AG04450 (cell line): ENCODE measurements at regions not wholly inside any gene's neighbourhood (a gene's known extent, or its start where the extent isn't known, plus 50 kb on each side); places are given as distances from the start of the nearest gene placed in this dataset.

ENCODE experiments used
- CTCF ChIA-PET: fragments of 300-600, 350-600 bp; formaldehyde crosslinking; extraction: SDS; loops from one replicate; lab custom pipeline; 2022; ENCODE audit warnings: antibody characterized with exemption, inconsistent platforms; lab: Charles Lee
- POLR2A ChIA-PET: fragments of 350-600 bp; formaldehyde crosslinking; extraction: SDS; loops from one replicate; lab custom pipeline; 2021; ENCODE audit warnings: antibody characterized with exemption, inconsistent platforms; lab: Yijun Ruan, JAX
- DNase-seq: peaks from one replicate; pipeline ENCODE4 v3.0.0-alpha.2; 2011; ENCODE audit warnings: low read depth, low spot score
- H3K27ac ChIP-seq: one replicate; pipeline ENCODE4 v1.5.1; 2012; ENCODE audit warnings: low read depth, low read length, control low read depth
- H3K27me3 ChIP-seq: one replicate; pipeline ENCODE4 v1.6.0; 2012; ENCODE audit warnings: low read length; ENCODE audit not compliant: control insufficient read depth, insufficient read depth
- H3K4me3 ChIP-seq: 2 replicates; pipeline ENCODE4 v1.5.1; 2011; ENCODE audit warnings: mild to moderate bottlenecking, low read depth, low read length, control low read depth
- H3K9me3 ChIP-seq: 2 replicates; pipeline ENCODE4 v1.5.1; 2012; ENCODE audit warnings: low read length; ENCODE audit not compliant: control insufficient read depth, insufficient read depth
- CTCF ChIP-seq: IDR thresholded peaks from 2 replicates; pipeline ENCODE4 v1.5.1; 2011; ENCODE audit warnings: low read depth, low read length, control low read depth, inconsistent platforms

- Histone ChIP-seq H3K4me3 (no peak overlapping the region), H3K9me3 (no peaks in the 10 kb centered on the region), H3K27ac (no peak overlapping the region), H3K27me3 (no peaks in the 10 kb centered on the region)
- POLR2A ChIA-PET, result no interaction called here
- CTCF ChIA-PET, result no interaction called here
- no peak for TF ChIP-seq CTCF
- DNase-seq, result no peak
These were observed 855.1 kb downstream of the SORCS1 start for GRCh38 chr10:106309376-106309775.

- Histone ChIP-seq H3K27ac (no peak overlapping the region), H3K4me3 (no peak overlapping the region), H3K9me3 (no peaks in the 10 kb centered on the region), H3K27me3 (no peaks in the 10 kb centered on the region)
- CTCF ChIA-PET, result no interaction called here
- POLR2A ChIA-PET, result no interaction called here
- DNase-seq, result no peak
- no peak for TF ChIP-seq CTCF
These were observed 856.2 kb downstream of the SORCS1 start for GRCh38 chr10:106308284-106308683.

DNA sequence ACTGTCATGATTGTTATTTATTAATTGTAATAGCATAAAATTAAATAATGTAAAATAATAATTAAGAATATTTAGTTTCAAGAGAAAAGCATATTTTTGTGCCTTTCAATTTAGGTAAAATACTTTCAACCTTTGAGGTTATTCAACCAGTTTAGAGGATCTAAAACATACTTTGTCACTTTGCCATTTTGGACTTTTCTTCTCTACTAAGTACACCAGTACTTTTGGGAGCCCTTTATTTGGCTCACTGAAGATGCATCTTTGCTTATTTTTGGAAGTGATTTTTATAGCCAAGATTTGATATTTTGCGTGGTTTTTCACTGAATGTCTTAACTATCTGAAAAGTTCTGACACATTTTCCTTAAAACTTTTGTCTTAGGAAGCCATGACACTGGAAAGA lies 860.5 kb downstream of the SORCS1 start:
- no peak for DNase-seq
- POLR2A ChIA-PET, result no interaction called here
- Histone ChIP-seq H3K4me3 (no peak overlapping the region), H3K27me3 (no peaks in the 10 kb centered on the region), H3K9me3 (peaks cover 2% of the 10 kb centered on the region; the same call in 1 of the 2 replicates), H3K27ac (no peak overlapping the region)
- TF ChIP-seq CTCF, result no peak
- CTCF ChIA-PET, result no interaction called here

- H3K4me3 ChIP-seq, result no peak overlapping the region
- ChIA-PET CTCF (no interaction called here), POLR2A (no interaction called here)
- H3K27ac ChIP-seq, result no peak overlapping the region
- TF ChIP-seq CTCF, result no peak
- no peak for DNase-seq
- H3K27me3 ChIP-seq, result no peaks in the 10 kb centered on the region
- H3K9me3 ChIP-seq, result peaks cover 2% of the 10 kb centered on the region; the same call in 1 of the 2 replicates
These were observed 861.5 kb downstream of the SORCS1 start for GRCh38 chr10:106302961-106303360.

DNA sequence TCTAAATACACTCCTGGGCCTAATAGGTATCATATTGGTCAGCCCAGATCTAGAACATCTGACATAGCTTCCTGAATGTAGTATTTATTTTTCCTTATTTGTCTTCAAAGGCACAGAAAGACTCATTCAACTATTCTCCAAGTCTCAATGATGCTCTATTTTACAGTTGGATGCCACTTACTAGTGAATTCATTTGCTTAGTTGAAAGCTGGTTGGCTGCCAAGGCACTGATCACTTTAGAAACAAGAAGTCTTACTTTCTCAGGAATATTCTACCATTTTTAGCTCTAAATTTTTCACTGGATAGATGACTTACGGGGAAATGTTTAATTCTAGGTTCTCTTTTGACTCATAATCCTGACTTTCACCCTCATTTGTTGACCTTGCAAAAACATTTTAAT lies 863.4 kb downstream of the SORCS1 start:
- Histone ChIP-seq H3K9me3 (peaks cover 2% of the 10 kb centered on the region; the same call in 1 of the 2 replicates), H3K27ac (no peak overlapping the region), H3K27me3 (no peaks in the 10 kb centered on the region), H3K4me3 (no peak overlapping the region)
- TF ChIP-seq CTCF, result no peak
- POLR2A ChIA-PET, result no interaction called here
- CTCF ChIA-PET, result no interaction called here
- no peak for DNase-seq
